Hepatic stellate cell (primary cell): ENCODE measurements at regions not wholly inside any gene's neighbourhood (a gene's known extent, or its start where the extent isn't known, plus 50 kb on each side); places are given as distances from the start of the nearest gene placed in this dataset.
A peak's percentile ranks its signal among the peaks of the same experiment; 100 is the strongest.

Experiments
- DNase-seq: peaks from one replicate; pipeline ENCODE4 v3.0.0; 2011; ENCODE audit warnings: low spot score

DNA sequence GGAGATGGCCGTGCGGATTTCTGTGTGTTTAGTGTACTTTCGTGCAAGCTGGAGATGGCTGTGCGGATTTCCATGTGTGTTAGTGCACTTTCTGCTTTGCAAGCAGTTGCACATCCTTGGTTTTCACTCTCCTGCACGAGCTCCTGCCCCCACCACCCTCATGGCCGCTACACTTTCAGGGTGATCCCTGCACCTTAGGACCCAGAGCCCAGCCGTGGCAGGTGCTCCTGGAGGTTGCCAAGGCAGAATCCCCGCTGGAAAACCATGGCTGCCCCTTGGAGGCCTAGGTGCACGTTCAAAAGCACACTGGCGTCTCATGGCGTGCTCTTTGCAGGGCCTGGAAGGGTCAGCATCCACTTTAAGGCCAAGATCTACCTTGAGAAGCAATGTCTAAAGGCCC is 311.0 kb upstream of the TNRC6C start:
- no peak for DNase-seq

GRCh38 chr17:77649717-77650211 is 308.7 kb upstream of the TNRC6C start:
- peak; percentile 22 for DNase-seq

GRCh38 chr17:77651988-77652387 is 306.5 kb upstream of the TNRC6C start:
- no peak for DNase-seq

DNA sequence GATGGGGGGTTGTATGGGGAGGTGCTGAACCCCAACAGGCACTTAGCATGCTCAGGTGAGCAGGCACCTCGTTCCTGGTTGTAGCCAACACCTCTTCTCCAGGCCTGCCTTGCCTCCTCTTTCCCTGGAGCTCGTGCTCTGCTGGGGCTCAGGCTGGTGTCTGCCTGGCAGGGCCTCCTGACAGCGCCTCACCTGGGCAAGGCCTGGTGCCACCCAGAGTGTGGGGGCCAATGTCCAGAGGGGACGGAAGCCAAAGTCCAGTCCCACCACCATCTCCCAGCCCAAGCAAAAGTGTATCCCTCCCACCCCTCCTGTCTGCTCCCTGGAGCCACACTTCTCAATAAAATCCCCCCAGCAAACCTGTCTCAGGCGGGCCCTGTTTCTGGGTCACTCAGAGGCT is 304.2 kb upstream of the TNRC6C start:
- no peak for DNase-seq

DNA sequence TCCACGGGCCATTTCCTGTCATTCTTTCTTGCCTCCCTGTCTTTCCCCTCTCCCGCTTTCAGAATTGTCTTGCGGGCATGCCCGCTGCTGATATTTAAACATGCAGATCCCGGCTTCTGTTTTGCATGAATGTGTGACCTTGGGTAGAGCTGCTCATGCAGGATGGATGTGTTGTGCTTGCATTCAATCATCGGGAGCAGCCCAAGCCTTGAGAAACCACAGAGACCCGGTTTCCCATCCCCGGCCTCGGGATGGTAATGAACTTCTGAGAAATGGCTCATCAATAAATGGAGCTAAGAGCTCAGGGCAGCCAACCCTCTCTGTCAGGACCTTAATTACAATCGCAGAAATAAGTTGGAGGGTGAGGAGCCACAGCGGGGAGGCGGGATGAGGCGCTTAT is 303.7 kb upstream of the TNRC6C start:
- no peak for DNase-seq

GRCh38 chr17:77656054-77656453 is 302.4 kb upstream of the TNRC6C start:
- no peak for DNase-seq

- DNase-seq = no peak
Observed at GRCh38 chr17:77657839-77658238, 300.7 kb upstream of the TNRC6C start.

GRCh38 chr17:77660524-77660923 is 298.0 kb upstream of the TNRC6C start:
- no peak for DNase-seq

- no peak for DNase-seq
Observed at GRCh38 chr17:77662833-77663232, 295.7 kb upstream of the TNRC6C start.

- no peak for DNase-seq
Observed at GRCh38 chr17:77664097-77664729, 294.3 kb upstream of the TNRC6C start.

DNA sequence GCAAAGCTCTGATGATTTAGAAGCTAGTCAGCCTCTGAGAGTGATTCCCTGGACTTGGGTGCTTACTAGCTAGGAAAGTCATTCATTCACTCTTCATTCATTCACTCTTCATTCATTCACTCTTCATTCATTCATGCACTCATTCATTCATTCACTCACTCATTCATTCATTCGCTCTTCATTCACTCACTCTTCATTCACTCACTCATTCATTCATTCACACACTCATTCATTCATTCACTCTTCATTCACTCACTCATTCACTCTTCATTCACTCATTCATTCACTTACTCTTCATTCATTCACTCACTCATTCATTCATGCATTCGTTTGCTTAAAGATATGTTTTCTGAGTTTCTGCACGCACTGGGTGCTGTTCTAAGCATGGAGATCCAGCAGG is 292.7 kb upstream of the TNRC6C start:
- no peak for DNase-seq

- DNase-seq = no peak
Observed at GRCh38 chr17:77666462-77666861, 292.0 kb upstream of the TNRC6C start.

DNA sequence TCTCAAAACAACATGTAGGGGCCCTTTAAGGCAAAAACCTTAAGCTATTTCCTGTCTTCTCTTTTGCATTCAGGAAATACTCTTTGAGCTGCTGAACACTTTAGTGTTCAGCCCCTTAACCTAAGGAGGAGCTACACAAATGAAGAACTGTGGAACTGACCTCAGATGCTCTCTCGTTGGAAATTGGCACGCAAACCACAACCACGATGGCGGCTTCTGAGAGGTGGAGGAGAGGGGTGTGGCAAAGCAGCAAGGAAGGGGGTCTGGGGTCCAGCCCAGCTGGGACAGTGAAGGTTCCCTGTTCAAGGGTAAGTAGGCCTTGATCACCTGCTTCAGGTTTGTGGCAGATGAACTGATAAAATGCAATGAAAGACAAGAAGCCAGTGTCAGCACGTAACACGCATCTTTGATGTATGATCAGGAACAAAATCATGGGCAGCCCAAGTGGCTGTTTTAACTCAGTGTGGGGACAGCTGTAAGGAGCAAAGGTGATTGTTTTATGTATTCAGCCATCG is 291.6 kb upstream of the TNRC6C start:
- DNase-seq = no peak

- DNase-seq = no peak
Observed at GRCh38 chr17:77667478-77667877, 291.0 kb upstream of the TNRC6C start.

DNA sequence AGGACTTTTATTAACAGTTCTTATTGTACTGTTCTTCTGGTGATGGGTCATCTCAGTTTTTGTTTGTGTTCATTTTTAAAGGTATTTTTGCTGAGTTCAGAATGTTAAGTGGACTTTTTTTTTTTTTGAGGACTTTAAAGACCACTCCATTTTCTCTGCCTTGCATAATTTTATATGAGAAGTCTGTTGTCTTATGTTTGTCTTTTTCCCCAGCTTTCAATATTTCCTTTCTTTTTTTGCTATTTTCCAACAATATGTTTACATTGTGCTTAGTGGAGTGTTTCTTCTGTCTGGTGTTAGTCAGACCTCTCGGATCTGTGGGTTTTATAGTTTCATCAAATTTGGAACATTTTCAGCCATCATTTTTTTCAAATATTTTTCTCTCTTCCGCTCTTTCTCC is 290.0 kb upstream of the TNRC6C start:
- DNase-seq = no peak

DNA sequence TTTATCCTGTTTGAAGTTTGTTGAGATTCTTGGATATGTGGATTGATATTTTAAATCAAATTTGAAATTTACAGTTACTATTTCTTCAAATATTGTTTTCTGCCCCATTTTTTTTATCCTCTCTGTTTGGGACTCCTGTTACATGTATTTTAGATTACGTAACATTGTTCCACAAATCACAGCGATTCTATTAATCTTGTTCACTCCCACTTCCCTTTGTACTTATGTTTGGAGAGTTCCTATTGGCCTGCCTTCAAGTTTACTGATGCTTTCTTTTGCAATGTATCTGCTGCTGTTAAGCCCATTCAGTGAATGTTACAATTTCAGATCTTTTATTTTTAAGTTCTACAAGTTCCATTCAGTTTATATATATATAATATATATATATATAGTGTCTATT is 288.3 kb upstream of the TNRC6C start:
- no peak for DNase-seq

DNA sequence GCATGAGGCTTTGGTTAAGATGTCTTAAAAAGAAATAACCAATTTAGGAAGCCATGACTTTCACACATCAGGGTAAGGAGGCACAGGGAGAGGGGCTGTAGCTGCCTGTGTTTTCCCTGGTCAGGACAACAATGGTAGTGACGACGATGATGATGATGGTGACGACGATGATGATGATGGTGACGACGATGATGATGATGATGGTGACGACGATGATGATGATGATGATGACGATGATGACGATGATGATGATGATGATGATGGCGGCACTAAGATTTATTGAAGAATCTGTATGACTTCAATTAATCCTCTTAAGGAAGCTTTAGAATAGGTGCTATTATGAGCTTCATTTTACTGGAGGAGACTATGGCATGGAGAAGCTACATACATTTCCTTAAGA is 284.1 kb upstream of the TNRC6C start:
- DNase-seq = no peak

- no peak for DNase-seq
Observed at GRCh38 chr17:77675411-77675810, 283.1 kb upstream of the TNRC6C start.

DNA sequence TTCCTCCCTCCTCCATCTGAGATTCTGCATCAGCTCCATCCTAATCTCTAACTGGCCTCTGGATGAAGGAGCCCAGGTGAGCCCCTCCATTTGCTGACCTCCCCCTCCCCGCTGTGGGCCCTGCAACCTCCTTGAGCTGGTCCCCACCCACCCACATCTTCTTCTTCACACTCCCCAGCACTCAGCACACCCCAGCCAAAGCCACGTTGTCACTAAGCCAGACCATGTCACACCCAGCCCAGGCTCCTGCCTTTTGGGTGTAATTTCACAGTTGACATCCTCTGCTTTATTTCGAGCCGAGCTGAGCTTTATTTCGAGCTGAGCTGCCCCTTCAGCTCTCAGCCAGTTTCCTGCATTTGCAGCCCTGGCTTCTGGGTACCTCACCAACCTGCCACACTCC is 282.7 kb upstream of the TNRC6C start:
- no peak for DNase-seq

DNA sequence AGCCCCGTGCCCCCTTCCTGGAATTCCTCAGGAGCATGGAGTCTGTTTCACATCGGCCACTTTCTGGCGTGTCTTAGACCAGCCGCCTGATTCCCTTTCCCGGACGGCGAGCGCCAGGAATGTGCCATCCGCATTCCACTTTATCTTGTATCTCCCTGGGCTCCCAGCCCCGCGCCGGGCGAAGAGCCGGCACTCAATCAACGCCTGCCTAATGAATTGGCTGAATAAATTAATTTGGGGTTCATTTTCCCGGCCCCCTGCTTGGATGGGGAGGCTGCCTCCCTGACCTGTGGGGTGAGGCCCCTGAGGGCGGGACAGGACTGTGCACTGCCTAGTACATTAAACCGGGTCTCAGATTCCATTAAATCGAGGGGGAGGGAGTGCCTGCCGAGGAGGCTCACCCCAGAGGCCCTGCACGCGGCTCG is 282.3 kb upstream of the TNRC6C start:
- no peak for DNase-seq

DNA sequence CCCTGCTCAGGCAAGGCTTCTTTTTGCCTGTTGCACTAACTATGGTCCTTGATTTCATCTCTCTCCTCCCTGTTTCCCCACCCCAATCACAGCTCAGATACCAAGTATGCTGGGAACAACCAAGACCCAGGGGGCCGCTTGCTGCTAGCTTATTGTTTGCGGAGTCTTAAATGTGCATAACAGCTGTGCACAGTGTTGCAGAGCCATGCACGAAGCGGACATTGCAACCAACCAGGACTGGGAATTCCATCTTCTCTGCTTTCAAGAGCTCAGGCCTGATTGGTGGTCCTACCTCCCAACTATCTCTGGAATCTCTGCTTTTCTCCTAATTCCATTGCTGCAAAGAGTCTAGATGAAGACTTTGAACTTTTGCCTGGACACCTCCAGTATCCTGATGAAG is 281.3 kb upstream of the TNRC6C start:
- no peak for DNase-seq

- no peak for DNase-seq
Observed at GRCh38 chr17:77677630-77678029, 280.9 kb upstream of the TNRC6C start.

- DNase-seq = no peak
Observed at GRCh38 chr17:77679589-77679988, 278.9 kb upstream of the TNRC6C start.

DNA sequence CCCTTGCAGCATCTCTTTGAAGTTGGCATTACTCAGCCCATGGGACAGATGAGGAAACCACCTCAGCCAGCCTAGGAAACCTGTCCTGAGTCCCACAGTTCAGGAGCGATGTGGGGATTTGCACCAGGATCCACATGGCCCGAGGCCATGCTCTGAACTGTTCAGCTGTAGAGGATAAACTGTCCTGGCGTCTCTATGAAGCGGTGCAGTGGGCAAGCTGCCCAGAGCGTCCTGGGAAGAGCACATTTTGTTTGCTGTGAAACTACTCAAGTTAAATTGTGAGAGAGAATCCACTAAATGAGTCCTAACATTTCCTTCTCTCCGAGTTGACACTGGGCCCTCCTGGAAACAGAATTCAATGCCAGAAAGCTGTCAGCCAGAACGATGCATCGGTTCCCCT is 276.6 kb upstream of the TNRC6C start:
- DNase-seq = no peak
